Muscle layer of colon (tissue), 2 donors: ENCODE measurements at regions not wholly inside any gene's neighbourhood (a gene's known extent, or its start where the extent isn't known, plus 50 kb on each side); places are given as distances from the start of the nearest gene placed in this dataset.

ENCODE experiments used
- H3K27ac ChIP-seq: one replicate; pipeline ENCODE4 v1.7.0; 2013; ENCODE audit warnings: low read depth, mild to moderate bottlenecking, low read length, moderate library complexity
- H3K27me3 ChIP-seq, 2 donors: one replicate each; pipeline ENCODE4 v1.7.0; 2013; ENCODE audit warnings: low read length in 2 of 2, mild to moderate bottlenecking in 2 of 2; ENCODE audit not compliant: insufficient read depth in 2 of 2, control insufficient read depth in 1 of 2
- H3K36me3 ChIP-seq: one replicate; pipeline ENCODE4 v1.7.0; 2013; ENCODE audit warnings: mild to moderate bottlenecking, low read length; ENCODE audit not compliant: insufficient read depth
- H3K4me1 ChIP-seq: one replicate; pipeline ENCODE4 v1.7.0; 2013; ENCODE audit warnings: mild to moderate bottlenecking, low read length; ENCODE audit not compliant: insufficient read depth
- H3K4me3 ChIP-seq, 2 donors: one replicate each; pipeline ENCODE4 v1.7.0; 2013; ENCODE audit warnings: low read length in 2 of 2, low read depth in 1 of 2, mild to moderate bottlenecking in 1 of 2, moderate library complexity in 1 of 2
- H3K9ac ChIP-seq: one replicate; pipeline ENCODE4 v1.7.0; 2013; ENCODE audit warnings: low read length
- H3K9me3 ChIP-seq: one replicate; pipeline ENCODE4 v1.7.0; 2013; ENCODE audit warnings: mild to moderate bottlenecking, low read length
- donor health status: abdominal sarcoma.
- donor health status: Adenocarcinoma of cecum.

DNA sequence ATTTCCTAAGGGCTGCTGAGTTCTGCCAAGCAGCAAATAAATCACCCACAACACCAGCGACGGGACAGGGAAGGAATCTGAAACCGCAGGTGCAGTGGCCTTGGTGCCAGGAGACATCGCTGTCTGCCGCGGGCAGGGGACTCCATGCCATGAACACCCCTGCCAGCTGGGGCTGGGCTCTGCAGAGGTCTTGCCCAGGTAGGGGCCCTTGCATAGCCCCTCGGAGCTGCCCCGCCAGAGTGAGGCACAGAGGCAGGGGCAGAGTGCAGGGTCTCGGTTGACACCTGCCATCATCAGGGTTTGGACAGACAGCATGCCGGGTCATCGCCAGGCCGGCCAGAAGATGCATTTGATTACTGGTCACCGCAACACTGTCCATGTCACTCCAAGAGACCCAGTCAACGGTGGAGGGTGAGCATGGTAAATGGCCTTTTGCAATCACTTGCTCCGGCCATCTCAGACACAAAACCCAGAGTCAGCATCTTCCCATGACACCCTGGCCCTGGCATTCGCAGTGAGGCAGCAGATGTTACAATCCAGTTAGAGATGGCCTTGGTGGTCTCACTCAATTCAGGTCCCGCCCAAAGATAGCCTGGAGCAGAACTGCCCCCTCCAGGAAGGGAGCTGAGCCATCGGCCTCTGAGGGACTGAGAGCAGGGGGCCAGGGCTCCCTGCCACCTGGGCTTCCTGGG, 255.4 kb downstream of the NDUFA10 start:
- Histone ChIP-seq H3K36me3 (no peaks in the 10 kb centered on the region), H3K9me3 (peaks cover 5% of the 10 kb centered on the region), H3K4me3 (no peak overlapping the region), H3K27ac (no peak overlapping the region), H3K9ac (no peak overlapping the region), H3K4me1 (no peaks in the 10 kb centered on the region), H3K27me3 (no peaks in the 10 kb centered on the region)

- Histone ChIP-seq H3K9ac (no peak overlapping the region), H3K27me3 (no peaks in the 10 kb centered on the region), H3K4me1 (no peaks in the 10 kb centered on the region), H3K27ac (no peak overlapping the region), H3K36me3 (no peaks in the 10 kb centered on the region), H3K4me3 (no peak overlapping the region), H3K9me3 (peaks cover 5% of the 10 kb centered on the region)
Observed at GRCh38 chr2:239768907-239769553, 256.1 kb downstream of the NDUFA10 start.

GRCh38 chr2:239768031-239768790, 256.9 kb downstream of the NDUFA10 start:
- Histone ChIP-seq H3K4me3 (no peak overlapping the region), H3K27me3 (no peaks in the 10 kb centered on the region), H3K9ac (no peak overlapping the region), H3K27ac (no peak overlapping the region), H3K36me3 (no peaks in the 10 kb centered on the region), H3K9me3 (peaks cover 5% of the 10 kb centered on the region), H3K4me1 (no peaks in the 10 kb centered on the region)

DNA sequence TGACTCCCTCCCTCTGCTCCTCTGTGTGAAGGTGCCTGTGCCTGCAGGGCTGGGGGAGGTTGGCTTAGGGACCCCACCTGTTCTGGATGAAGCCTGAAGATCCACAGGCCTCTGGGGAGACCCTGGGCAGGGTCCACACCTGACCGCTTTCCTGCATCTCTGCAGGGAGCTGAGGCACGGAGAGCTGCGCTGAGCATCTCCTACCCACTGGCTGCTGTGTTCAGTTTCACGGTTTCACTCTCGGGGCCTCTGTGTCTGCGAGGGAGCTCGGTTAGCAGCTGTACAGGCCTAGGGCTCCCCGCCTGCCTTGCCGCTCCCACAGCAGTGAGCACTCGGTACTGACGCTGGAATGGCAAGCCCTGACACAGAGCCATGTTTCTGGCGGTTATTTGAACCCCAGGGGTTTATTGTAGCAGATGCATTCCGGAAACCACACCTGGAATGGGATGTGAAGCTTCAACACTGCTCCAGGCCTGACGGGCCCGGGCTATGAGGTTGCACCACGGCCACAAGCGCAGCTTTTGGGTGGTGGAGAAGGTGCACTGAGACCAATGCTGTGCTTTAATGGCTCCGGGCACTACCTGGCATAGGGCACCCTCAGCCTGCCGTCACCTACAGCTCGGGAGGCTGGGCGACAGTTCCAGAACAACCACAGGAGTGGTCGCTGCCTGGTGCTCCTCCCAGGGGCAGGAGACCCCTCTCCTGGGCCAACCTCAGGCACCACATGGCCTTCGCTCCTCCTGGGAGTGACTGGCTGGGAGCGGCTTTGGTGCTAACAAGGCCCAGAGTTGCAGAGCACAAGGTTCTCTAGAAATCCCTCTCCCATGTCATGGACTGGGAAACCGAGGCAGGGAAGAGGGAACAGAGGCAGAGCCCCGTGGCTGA, 257.9 kb downstream of the NDUFA10 start:
- no peak overlapping the region for H3K27ac ChIP-seq
- no peaks in the 10 kb centered on the region for H3K27me3 ChIP-seq
- H3K36me3 ChIP-seq = no peaks in the 10 kb centered on the region
- no peak overlapping the region for H3K4me3 ChIP-seq
- peaks cover 5% of the 10 kb centered on the region for H3K9me3 ChIP-seq
- H3K9ac ChIP-seq = no peak overlapping the region
- H3K4me1 ChIP-seq = no peaks in the 10 kb centered on the region

GRCh38 chr2:239765911-239766310, 259.2 kb downstream of the NDUFA10 start:
- no peaks in the 10 kb centered on the region for H3K36me3 ChIP-seq
- no peak overlapping the region for H3K9ac ChIP-seq
- H3K4me1 ChIP-seq = no peaks in the 10 kb centered on the region
- no peak overlapping the region for H3K27ac ChIP-seq
- no peaks in the 10 kb centered on the region for H3K27me3 ChIP-seq
- no peaks in the 10 kb centered on the region for H3K9me3 ChIP-seq
- no peak overlapping the region for H3K4me3 ChIP-seq

GRCh38 chr2:239765076-239765845, 259.9 kb downstream of the NDUFA10 start:
- Histone ChIP-seq H3K4me1 (no peaks in the 10 kb centered on the region), H3K9ac (no peak overlapping the region), H3K36me3 (no peaks in the 10 kb centered on the region), H3K27me3 (no peaks in the 10 kb centered on the region), H3K9me3 (no peaks in the 10 kb centered on the region), H3K27ac (no peak overlapping the region), H3K4me3 (no peak overlapping the region)

- Histone ChIP-seq H3K27me3 (no peaks in the 10 kb centered on the region), H3K9me3 (no peaks in the 10 kb centered on the region), H3K36me3 (no peaks in the 10 kb centered on the region), H3K9ac (no peak overlapping the region), H3K27ac (no peak overlapping the region), H3K4me3 (no peak overlapping the region), H3K4me1 (no peaks in the 10 kb centered on the region)
Observed at GRCh38 chr2:239763433-239764097, 261.6 kb downstream of the NDUFA10 start.

DNA sequence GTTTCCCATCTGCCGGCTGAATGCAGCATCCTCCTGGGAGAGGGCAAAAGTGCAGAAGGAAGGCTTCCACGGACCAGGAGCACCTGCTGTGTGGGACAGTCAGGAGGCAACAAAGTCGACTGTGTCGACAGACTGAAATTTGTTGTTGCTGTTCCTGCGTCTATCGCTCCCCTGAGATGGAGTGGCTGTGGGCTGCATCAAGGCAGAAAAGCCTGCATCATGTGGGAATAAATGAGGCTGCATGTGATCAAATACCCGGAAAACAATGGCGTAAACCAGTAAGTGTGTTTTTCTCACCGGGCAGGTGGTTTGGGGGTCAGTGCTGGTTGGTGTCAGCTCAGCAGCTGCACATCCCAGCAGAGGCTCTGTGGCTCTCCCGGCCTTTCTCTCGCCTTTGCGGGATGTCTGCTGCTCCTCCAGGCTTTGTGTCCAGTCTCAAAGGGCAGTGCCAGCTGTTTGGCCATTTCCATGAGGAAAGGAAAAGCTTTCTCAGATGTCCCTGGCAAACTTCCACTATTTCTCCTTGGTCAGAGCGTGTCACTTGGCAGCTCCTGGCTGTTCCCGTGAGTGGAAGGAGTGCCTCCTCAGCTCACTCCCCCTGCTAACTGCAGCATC, 262.4 kb downstream of the NDUFA10 start:
- Histone ChIP-seq H3K9ac (no peak overlapping the region), H3K4me1 (no peaks in the 10 kb centered on the region), H3K9me3 (no peaks in the 10 kb centered on the region), H3K27ac (no peak overlapping the region), H3K27me3 (no peaks in the 10 kb centered on the region), H3K4me3 (no peak overlapping the region), H3K36me3 (no peaks in the 10 kb centered on the region)

GRCh38 chr2:239762106-239762505, 263.0 kb downstream of the NDUFA10 start:
- Histone ChIP-seq H3K27me3 (no peaks in the 10 kb centered on the region), H3K36me3 (no peaks in the 10 kb centered on the region), H3K4me3 (no peak overlapping the region), H3K9me3 (no peaks in the 10 kb centered on the region), H3K4me1 (no peaks in the 10 kb centered on the region), H3K9ac (no peak overlapping the region), H3K27ac (no peak overlapping the region)

DNA sequence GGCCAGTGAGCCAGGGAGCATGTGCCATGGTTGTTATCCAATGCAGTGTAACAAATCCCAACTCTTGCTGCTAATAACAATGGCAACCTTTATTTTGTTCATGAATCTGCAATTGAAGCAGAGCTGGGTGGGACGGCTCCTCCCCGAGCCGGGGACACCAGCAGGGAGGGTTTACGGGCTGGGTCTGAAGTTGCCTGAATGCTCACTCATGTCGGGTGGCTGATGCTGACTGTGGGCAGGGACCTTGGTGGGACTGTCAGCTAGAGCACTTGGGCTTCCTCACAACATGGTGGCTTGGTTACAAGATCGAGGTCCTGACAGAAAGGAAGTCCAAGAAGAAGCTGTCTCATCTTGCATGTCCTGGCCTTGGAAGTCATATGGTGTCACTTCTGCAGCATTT, 264.5 kb downstream of the NDUFA10 start:
- Histone ChIP-seq H3K36me3 (no peaks in the 10 kb centered on the region), H3K27me3 (no peaks in the 10 kb centered on the region), H3K9ac (no peak overlapping the region), H3K27ac (no peak overlapping the region), H3K9me3 (no peaks in the 10 kb centered on the region), H3K4me1 (no peaks in the 10 kb centered on the region), H3K4me3 (no peak overlapping the region)
